ENCODE measurements at regions not wholly inside any gene's neighbourhood (a gene's known extent, or its start where the extent isn't known, plus 50 kb on each side); places are given as distances from the start of the nearest gene placed in this dataset.

- DNase-seq: no peak
Observed at GRCh38 chr17:74096456-74096855, 107.0 kb upstream of the RPL38 start.

DNA sequence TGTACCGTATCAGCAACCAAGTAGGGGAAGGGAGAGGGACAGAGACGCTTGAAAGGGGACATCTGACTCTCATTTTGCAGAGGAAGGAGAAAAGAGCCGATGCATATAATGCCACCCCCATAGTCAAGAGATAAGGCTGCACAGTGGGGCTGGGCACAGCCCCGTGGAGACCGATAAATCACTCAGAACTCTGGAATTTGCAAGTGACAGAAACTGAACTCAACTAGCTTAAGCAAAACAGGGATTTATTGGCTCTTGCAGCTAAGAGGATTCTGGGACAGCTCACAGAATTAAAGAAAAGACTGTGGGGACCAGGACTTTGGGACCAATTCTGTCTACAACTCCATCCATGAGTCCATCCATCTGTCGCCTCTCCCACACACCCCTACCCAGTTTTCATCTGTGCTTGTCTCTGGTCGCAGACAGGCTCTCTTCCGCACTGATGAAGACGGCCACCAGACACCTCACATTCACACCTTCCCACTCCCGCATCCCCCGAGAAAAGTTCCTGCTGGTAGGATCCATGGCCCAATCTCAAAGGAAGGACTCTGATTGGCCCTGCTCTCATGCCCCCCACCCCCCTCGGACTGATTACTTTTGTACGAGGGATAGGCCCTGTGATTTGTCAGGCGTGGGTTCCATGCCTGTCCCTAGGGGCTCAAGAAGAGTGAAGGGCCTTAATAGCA lies 105.9 kb upstream of the RPL38 start:
- no peak for DNase-seq

GRCh38 chr17:74098136-74099024 lies 105.1 kb upstream of the RPL38 start:
- no peak for DNase-seq

DNA sequence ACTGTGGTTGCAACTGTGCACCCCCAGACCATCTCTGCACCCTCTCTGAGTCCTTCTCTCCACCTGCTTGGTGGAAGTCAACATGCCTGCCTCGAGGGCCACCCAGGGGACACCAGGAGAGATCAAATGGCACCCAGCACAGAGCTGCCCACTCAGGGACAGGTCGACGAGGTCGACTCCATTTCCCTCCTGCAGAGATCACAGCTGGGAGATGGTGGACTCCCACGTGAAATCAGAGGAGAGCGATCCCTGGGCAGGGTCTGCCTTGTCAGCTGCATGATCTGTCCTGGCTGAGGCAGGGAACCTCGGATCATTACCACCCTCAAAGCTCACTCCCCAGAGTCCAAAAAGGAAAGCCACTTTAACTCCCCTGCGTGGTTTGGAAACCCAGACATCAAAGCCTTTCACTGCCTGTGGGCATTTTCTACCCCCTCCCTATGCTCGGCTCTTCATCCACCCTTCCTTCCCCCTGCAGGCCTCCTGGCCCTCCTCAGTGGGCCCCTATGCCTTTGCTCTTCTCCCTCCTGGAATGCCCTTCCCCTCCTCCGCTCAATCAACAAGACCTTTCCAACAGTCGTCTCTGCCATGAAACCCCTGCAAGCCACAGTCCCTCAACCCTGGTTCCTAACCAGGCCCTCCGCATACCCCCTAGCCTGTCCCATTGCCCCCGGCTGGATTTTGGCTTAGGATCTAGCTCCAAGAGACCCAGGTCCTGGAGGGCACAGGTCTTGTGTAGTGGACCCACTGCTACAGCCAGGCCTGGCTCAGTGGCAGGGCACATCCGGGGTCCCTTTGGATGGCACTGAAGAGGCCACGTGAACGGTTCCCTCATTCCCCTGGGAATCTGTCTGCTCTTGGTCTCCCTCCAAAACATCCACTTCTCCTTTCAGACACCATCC lies 103.8 kb upstream of the RPL38 start:
- no peak for DNase-seq

GRCh38 chr17:74104921-74105320 lies 98.6 kb upstream of the RPL38 start:
- DNase-seq: no peak

- no peak for DNase-seq
Observed at GRCh38 chr17:74107107-74107506, 96.4 kb upstream of the RPL38 start.

- DNase-seq: no peak
Observed at GRCh38 chr17:74108126-74108705, 95.3 kb upstream of the RPL38 start.

DNA sequence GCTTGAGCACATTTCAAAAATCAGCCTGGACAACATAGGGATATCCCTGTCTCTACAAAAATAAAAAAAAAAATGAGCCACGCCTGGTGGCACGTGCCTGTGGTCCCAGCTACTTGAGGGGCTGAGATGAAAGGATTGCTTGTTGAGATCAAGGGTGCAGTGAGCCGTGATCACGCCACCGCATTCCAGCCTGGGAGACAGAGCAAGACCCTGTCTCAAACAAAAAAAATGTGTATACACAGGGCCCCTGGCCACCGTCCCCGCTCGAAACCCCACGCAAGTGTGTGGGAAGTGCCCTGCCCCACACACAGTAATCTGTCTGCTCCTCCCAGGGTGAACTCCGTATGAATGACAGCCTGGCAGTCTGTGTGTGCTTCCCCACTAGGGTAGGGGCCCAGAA lies 93.0 kb upstream of the RPL38 start:
- no peak for DNase-seq

DNA sequence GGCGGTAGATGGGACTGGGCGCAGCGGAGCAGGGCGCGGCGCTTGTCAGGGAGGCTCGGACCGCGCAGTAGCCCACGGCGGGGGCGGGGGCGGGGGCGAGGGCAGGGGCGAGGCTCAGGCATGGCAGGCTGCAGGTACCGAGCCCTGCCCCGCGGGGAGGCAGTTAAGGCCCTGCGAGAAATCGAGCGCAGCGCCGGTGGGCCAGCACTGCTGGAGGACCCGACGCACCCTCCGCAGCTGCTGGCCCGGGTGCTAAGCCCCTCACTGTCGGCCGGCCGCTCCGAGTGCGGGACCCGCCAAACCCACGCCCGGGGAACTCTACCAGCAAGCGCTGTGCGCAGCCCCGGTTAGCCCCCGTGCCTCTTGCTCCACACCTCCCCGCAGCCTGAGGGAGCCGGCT lies 90.2 kb upstream of the RPL38 start:
- DNase-seq: no peak

GRCh38 chr17:74113952-74114351 lies 89.5 kb upstream of the RPL38 start:
- DNase-seq: no peak

GRCh38 chr17:74114881-74115470 lies 88.5 kb upstream of the RPL38 start:
- no peak for DNase-seq

GRCh38 chr17:74115586-74115985 lies 87.9 kb upstream of the RPL38 start:
- DNase-seq: no peak

GRCh38 chr17:74116087-74116717 lies 87.3 kb upstream of the RPL38 start:
- no peak for DNase-seq

GRCh38 chr17:74117087-74117698 lies 86.3 kb upstream of the RPL38 start:
- DNase-seq: no peak

DNA sequence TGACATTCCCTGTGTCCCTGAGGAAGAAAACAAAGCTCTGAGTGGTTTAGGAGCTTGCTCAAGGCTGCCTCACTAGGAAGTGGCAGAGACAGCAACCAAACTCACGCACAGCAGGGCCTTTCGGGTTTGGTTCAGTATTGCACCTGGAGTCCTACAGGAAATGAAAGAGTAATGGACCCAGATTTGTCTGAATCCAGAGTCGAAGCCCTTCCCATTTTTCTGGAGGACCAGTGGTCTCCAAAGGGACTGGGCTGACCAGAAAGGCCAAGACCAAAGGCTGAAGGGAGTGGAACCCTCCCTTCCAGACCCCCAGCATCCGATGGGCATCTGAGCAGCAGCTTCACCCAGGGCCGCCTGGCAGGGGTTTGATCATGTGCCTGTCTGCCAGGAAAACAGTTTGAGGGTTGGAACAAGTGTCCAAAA lies 85.5 kb upstream of the RPL38 start:
- DNase-seq: no peak

DNA sequence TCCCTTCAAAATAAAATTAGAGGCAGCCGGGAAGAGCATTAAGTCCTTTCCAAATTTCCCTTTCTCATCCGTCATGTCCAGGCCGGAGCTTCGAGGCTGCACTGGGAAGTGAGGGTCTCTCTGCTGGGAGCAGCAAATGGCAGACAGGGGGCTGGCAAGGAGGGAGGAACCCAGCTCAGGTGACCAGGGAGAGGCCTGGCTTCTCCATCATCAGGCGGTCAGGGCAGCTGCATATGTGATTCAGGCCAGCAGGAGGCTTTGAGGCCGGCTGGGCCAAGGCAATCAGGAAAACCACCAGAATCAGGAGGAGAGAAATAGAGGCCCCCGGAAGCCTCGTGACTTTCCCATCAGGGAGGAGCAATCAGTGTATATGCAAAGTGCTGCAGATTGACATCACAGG lies 85.0 kb upstream of the RPL38 start:
- no peak for DNase-seq

DNA sequence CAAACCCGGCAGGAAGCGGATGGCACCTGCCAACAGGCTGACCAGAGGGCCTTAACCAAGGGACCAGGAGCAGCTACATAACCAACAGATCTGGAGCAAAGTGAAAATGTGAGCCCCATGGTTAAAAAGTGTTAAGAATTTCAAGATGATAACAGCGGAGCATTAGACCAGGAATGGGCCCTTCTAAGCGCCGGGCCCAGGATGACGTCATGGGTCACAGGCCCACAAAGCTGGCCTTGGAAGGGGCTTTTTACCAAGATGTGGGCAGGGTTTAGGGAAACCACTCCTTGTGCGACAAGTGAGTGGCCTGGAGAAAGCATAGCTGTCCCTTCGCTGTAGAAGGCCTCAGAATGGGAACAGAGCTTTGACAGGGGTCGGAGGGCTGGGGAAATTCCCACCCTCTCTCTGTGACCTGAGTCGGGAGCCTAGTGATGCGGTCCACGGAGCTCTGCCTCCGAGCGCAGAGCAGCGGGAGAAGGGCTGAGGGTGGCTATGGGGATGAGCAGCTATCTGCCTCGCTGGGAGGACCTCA lies 84.4 kb upstream of the RPL38 start:
- DNase-seq: no peak

DNA sequence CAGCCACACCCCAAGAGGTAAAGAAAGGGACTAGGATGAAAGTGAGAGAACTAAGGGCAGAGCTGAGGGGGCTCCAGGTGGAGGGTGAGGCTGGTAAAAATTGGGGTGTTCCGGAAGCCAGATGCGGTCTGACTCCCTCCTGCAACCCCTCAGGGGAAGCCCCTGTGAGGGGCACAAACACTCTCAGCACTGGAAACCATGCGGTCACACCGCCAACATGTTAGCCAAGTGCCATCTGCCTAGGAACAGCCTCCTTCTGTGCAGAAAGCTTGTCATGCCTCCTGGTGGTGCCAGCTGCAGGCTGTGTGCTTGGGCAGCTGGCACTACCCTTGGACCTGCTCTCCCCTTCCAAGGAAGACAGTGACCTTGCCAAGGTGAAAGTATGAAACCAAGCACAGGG lies 83.5 kb upstream of the RPL38 start:
- DNase-seq: no peak

DNA sequence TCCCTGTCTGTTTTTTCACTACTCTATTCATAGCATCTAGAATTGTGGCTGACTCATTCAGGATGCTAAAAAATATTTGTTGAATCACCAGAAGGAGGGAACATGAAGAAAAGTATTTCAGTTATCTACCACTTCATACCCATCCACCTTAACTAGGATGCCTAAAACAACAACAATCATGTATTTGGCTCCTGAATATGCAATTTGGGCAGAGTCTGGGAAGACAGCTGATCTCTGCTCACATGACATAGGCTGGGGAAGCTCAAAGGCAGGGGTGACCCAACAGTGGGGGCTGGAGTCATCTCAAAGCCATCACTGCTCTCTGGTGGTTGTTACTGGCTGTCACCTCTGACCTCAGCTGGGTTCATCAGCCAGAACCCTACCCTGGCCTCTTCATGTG lies 80.1 kb upstream of the RPL38 start:
- no peak for DNase-seq

DNA sequence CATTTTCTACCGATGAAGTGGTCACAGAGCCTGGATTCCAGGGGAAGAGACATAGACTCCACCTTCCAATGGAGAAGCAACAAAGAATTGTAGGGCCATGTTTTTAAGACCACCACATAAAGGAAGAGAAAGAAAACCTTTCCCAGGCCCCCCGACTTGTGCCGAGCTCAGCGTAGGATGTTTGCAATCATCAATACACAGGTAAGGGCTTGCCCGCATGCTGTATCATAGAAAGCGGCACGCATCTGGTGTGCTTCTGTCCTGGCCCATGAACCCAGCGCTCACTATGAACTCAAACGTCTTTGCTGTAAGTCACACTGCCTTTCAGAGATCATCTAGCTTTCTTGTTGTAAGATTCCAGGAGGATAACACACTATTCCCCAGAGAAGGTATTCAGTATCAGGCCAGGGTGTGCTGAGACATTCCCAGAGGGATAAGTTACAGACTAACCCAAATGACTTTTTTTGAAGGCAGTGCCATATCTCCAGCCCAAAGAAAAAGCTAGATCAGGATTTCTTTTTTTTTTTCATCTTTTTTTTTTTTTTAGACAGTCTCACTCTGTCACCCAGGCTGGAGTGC lies 79.5 kb upstream of the RPL38 start:
- DNase-seq: no peak

GRCh38 chr17:74125156-74125555 lies 78.3 kb upstream of the RPL38 start:
- DNase-seq: no peak

All from CD4-positive, alpha-beta T cell treated with Interleukin-4 for 4 hours (primary cell).